Smooth muscle cell (in vitro differentiated cells): ENCODE measurements at regions not wholly inside any gene's neighbourhood (a gene's known extent, or its start where the extent isn't known, plus 50 kb on each side); places are given as distances from the start of the nearest gene placed in this dataset.

Experiments used
- DNase-seq: peaks from one replicate; lab custom pipeline; 2025; ENCODE audit not compliant: unreplicated experiment; lab: John Stamatoyannopoulos, UW
- H2AFZ ChIP-seq: fragments of 200-600 bp; sonication (generic); 2 replicates; pipeline ENCODE4 v1.6.0; 2016; ENCODE audit warnings: antibody characterized with exemption, low read depth, mild to moderate bottlenecking
- H3F3A ChIP-seq: fragments of 200-600 bp; sonication (generic); 2 replicates; pipeline ENCODE4 v1.6.0; 2017; ENCODE audit warnings: antibody characterized with exemption, low read depth
- H3K27ac ChIP-seq: fragments of 200-600 bp; sonication (generic); 2 replicates; pipeline ENCODE4 v1.5.1; 2016; ENCODE audit warnings: low read depth, mild to moderate bottlenecking
- H3K27me3 ChIP-seq: fragments of 200-600 bp; sonication (generic); 2 replicates; pipeline ENCODE4 v1.6.1; 2016; ENCODE audit warnings: low read depth, mild to moderate bottlenecking
- H3K36me3 ChIP-seq: fragments of 200-600 bp; sonication (generic); 2 replicates; pipeline ENCODE4 v1.5.1; 2016; ENCODE audit warnings: low read depth
- H3K4me1 ChIP-seq: fragments of 200-600 bp; sonication (generic); 2 replicates; pipeline ENCODE4 v1.5.1; 2016; ENCODE audit warnings: low read depth
- H3K4me2 ChIP-seq: fragments of 200-600 bp; sonication (generic); 2 replicates; pipeline ENCODE4 v1.6.0; 2016; ENCODE audit warnings: mild to moderate bottlenecking
- H3K4me3 ChIP-seq: fragments of 200-600 bp; sonication (generic); 2 replicates; pipeline ENCODE4 v1.5.1; 2016; ENCODE audit warnings: mild to moderate bottlenecking
- H3K79me2 ChIP-seq: fragments of 200-600 bp; sonication (generic); 2 replicates; pipeline ENCODE4 v1.6.0; 2016; ENCODE audit warnings: low read depth, mild to moderate bottlenecking
- H3K9ac ChIP-seq: fragments of 200-600 bp; sonication (generic); 2 replicates; pipeline ENCODE4 v1.6.0; 2016; ENCODE audit warnings: low read depth
- H3K9me3 ChIP-seq: fragments of 200-600 bp; sonication (generic); replicated peaks from 2 replicates; pipeline ENCODE4 v1.5.1; 2016; ENCODE audit warnings: low read depth
- H4K20me1 ChIP-seq: fragments of 200-600 bp; sonication (generic); 2 replicates; pipeline ENCODE4 v1.6.0; 2016; ENCODE audit warnings: low read depth
- WGBS: methylation state at CpG from one replicate; pipeline ENCODE4 v1.1.7; 2016; ENCODE audit warnings: low lambda C conversion rate; 5-methylcytosine and 5-hydroxymethylcytosine counted together
- TF ChIP-seq, protein P1 (sequence below): fragments of 200-600 bp; sonication (generic); IDR thresholded peaks from 2 replicates; pipeline ENCODE4 v1.5.1; 2017; ENCODE audit warnings: borderline replicate concordance, mild to moderate bottlenecking, antibody characterized with exemption; ENCODE audit not compliant: insufficient read depth, poor library complexity, severe bottlenecking

DNA sequence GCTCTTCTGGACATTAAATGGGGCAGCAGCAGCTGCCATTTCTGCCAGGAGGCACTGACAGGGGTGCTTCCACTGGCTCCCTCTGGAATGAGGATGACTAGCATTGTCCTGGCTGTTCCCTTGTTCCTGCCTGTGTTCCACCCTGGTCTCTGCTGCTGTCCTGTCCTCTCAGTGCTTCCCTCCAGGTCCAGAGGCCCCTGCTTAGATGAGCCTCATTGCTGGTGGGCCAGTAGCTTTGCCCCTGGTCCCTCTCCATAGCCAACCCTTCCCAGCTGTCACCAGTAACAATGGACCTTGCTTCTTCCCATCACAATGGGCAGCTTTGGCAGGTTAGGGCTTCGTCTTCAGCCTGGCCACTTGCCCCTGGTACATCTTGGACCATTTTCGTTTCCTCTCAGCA, 561.1 kb downstream of the TCERG1L start:
- H3K27ac ChIP-seq: no peak overlapping the region
- no peaks in the 10 kb centered on the region for H3K36me3 ChIP-seq
- H3F3A ChIP-seq: no peaks in the 10 kb centered on the region
- no peak overlapping the region for H3K9ac ChIP-seq
- H4K20me1 ChIP-seq: no peaks in the 10 kb centered on the region
- no peaks in the 10 kb centered on the region for H3K79me2 ChIP-seq
- H3K4me2 ChIP-seq: no peak overlapping the region
- H3K4me3 ChIP-seq: no peak overlapping the region
- no peak overlapping the region for H2AFZ ChIP-seq
- TF ChIP-seq, protein P1, sequence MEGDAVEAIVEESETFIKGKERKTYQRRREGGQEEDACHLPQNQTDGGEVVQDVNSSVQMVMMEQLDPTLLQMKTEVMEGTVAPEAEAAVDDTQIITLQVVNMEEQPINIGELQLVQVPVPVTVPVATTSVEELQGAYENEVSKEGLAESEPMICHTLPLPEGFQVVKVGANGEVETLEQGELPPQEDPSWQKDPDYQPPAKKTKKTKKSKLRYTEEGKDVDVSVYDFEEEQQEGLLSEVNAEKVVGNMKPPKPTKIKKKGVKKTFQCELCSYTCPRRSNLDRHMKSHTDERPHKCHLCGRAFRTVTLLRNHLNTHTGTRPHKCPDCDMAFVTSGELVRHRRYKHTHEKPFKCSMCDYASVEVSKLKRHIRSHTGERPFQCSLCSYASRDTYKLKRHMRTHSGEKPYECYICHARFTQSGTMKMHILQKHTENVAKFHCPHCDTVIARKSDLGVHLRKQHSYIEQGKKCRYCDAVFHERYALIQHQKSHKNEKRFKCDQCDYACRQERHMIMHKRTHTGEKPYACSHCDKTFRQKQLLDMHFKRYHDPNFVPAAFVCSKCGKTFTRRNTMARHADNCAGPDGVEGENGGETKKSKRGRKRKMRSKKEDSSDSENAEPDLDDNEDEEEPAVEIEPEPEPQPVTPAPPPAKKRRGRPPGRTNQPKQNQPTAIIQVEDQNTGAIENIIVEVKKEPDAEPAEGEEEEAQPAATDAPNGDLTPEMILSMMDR: no peak
- no peaks in the 10 kb centered on the region for H3K9me3 ChIP-seq
- no peaks in the 10 kb centered on the region for H3K27me3 ChIP-seq
- no peak for DNase-seq
- no peaks in the 10 kb centered on the region for H3K4me1 ChIP-seq
- WGBS: 51% methylated on average over 2 of the region's 2 CpGs

DNA sequence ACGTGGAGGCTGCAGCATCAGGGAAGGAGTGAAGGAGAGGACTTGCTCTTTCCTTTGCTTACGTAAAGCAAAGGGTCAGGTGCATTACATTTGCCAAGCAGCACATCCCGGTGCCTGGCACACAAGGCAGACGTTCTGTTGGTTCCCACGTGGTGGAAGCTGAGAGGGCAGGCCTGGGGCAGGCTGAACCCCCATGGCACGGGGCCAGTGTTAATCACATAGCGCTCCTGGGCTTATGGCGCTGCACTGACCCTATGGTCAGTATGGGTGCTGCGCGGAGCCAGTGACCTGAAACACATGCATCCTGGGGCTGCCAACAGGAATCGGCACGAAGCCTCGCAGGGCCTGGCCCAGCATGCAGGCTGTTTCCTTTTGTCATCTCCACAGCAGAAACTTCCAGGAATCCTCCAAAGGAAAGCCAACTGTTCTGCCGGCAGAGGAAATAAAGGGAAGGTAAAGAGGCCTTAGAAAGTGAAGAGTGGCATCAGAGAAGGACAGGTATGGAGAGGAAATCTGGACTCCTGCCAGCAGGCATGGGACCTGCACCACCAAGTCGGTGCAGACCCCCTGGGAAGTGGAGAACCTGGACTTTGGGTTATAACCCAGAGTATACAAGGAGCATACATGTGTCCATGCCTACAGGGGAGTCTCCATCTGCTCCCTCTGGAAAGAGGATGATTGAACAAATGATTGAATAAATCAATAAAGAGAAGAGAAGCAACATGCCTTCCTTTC, 560.2 kb downstream of the TCERG1L start:
- no peak overlapping the region for H3K27ac ChIP-seq
- no peak overlapping the region for H2AFZ ChIP-seq
- no peaks in the 10 kb centered on the region for H3K4me1 ChIP-seq
- no peak overlapping the region for H3K9ac ChIP-seq
- H3K79me2 ChIP-seq: no peaks in the 10 kb centered on the region
- TF ChIP-seq, protein P1: no peak
- no peak for DNase-seq
- H4K20me1 ChIP-seq: no peaks in the 10 kb centered on the region
- H3F3A ChIP-seq: no peaks in the 10 kb centered on the region
- WGBS: 93% methylated on average over 15 of the region's 15 CpGs
- no peaks in the 10 kb centered on the region for H3K36me3 ChIP-seq
- H3K27me3 ChIP-seq: no peaks in the 10 kb centered on the region
- no peak overlapping the region for H3K4me2 ChIP-seq
- H3K9me3 ChIP-seq: no peaks in the 10 kb centered on the region
- no peak overlapping the region for H3K4me3 ChIP-seq

DNA sequence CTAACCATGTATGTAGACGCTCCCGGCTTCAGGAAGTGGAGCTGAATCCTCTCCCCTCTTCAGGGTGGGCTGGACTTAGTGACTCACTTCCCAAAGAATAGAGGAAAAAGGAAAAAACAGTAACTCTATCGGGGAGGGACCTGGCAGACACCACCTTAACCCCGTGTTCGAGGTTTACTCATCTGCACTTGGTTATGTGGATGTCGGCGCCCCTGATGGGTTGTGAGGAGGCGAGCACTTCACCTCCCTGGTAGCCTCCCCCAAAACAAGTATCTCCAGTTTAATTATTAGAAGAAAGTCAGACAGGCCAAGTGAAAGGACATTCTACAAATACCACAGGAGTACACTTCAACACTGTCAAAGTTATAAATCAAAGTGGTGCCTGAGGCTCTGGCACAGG, 559.7 kb downstream of the TCERG1L start:
- Histone ChIP-seq H3K36me3 (no peaks in the 10 kb centered on the region), H3F3A (no peaks in the 10 kb centered on the region), H3K4me3 (no peak overlapping the region), H3K27ac (no peak overlapping the region), H4K20me1 (no peaks in the 10 kb centered on the region), H2AFZ (no peak overlapping the region), H3K9me3 (no peaks in the 10 kb centered on the region), H3K4me1 (no peaks in the 10 kb centered on the region), H3K4me2 (no peak overlapping the region), H3K9ac (no peak overlapping the region), H3K79me2 (no peaks in the 10 kb centered on the region), H3K27me3 (no peaks in the 10 kb centered on the region)
- TF ChIP-seq, protein P1: no peak
- whole genome bisulfite sequencing: 68% methylated on average over 8 of the region's 8 CpGs
- no peak for DNase-seq

DNA sequence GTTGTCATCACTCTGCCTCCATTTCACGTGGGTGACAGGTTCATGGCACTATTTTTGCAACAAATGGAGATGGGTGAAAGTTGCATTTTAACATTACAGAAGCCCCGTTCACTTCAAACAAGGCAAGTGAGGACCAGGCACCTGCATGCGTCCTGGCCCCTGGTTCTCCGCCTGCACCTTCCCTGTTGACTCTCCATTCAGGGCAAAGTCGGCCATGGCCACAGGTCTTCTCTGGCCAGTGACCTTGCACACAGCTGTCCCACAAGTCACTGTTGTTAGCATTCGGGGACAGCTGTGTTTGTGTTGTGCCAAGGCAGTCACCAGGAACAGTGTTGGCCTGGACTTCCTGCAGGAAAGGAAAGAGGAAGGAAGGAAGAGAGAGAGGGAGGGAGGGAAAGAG, 554.9 kb downstream of the TCERG1L start:
- no peaks in the 10 kb centered on the region for H3K4me1 ChIP-seq
- no peak overlapping the region for H3K4me3 ChIP-seq
- no peaks in the 10 kb centered on the region for H3K79me2 ChIP-seq
- H3K4me2 ChIP-seq: no peak overlapping the region
- H3K9ac ChIP-seq: no peak overlapping the region
- 87% methylated on average over 6 of the region's 6 CpGs for WGBS
- no peaks in the 10 kb centered on the region for H3K9me3 ChIP-seq
- no peak for DNase-seq
- TF ChIP-seq, protein P1: no peak
- H3K27ac ChIP-seq: no peak overlapping the region
- no peaks in the 10 kb centered on the region for H3F3A ChIP-seq
- H3K27me3 ChIP-seq: no peaks in the 10 kb centered on the region
- no peaks in the 10 kb centered on the region for H4K20me1 ChIP-seq
- no peak overlapping the region for H2AFZ ChIP-seq
- H3K36me3 ChIP-seq: no peaks in the 10 kb centered on the region
